NCI-H146 (cell line): ENCODE measurements at regions not wholly inside any gene's neighbourhood (a gene's known extent, or its start where the extent isn't known, plus 50 kb on each side); places are given as distances from the start of the nearest gene placed in this dataset.
"Not testable (repeated sequence)": the region's sequence is repeated elsewhere in the genome, so short reads cannot be mapped to it uniquely, and the experiment has no call there.

ENCODE experiments used
- DNase-seq: peaks from one replicate; lab custom pipeline; 2025; lab: John Stamatoyannopoulos, UW

DNA sequence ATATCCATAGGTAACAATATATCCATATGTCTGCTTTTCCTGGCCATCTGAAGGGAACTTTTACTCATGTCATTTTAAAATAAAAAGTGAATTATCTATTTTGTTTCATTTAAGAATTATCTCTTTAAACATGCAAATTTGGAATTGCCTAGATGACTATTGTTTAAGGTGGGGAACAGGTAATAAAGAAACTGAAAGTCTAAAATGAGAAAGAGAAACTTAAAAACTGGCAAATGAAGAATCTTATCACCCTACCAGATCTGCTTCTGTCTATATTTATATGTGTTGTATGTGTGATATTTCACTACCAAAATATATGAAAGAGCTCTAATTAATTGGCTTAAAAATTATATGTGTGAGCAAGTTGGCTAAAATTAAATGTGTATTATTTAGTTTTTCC lies 243.2 kb upstream of the KCNH7 start:
- DNase-seq, result no peak

DNA sequence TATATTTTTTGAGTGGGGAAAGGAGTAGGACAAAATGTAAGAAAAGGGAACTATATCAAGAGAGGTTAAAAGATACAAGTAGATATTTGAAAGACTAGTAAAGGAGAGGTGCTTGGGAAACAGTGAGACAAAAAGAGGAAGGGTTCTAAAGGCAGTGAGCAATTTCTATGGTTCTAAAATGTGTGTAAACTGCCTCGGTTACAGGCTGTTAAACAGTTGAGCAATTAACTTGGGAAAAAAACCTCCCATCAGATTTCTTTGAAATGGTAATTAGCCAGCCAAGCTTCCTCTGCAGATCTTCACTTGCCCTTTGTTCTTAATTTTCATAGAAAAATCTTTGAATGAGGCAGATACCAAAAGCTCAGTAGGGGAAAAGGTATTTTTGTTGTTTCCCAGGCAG lies 238.7 kb upstream of the KCNH7 start:
- DNase-seq, result peak; percentile 8

DNA sequence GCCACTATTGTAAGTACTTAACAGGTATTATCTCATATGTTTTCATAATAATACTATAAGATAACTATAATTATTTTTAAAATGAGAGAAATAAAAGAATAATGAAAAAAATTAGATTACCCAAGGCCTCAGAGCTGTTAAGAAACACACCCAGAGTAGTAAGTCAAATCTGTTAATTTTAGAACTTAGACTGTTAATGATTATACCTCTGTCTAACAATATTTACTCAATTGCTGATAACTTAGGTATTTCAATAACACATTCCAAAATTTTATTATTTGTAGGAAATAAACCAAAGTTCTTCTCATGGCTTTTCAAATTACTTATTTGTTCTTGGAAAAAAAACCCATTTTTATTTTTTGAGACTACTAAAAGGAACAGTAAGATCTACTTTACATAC lies 227.5 kb upstream of the KCNH7 start:
- DNase-seq, result no peak

DNA sequence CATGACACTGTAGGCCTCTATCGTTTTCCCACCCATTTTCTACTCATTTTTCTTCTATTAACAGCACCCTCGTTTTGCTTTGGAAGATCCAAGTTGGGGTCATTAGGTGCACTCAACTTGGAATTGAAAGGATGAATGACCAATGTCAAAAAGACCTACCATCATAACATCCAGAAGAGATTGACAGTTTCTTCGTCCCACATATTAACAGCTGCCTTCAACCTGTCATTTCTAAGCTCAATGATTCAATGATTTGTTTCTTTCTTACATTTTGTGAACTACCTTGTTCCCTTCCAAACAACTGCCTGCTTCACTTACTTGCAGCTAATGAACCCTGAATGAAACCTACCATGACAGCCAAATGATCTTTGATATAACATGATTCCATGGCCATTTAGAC lies 224.0 kb upstream of the KCNH7 start:
- DNase-seq, result no peak

DNA sequence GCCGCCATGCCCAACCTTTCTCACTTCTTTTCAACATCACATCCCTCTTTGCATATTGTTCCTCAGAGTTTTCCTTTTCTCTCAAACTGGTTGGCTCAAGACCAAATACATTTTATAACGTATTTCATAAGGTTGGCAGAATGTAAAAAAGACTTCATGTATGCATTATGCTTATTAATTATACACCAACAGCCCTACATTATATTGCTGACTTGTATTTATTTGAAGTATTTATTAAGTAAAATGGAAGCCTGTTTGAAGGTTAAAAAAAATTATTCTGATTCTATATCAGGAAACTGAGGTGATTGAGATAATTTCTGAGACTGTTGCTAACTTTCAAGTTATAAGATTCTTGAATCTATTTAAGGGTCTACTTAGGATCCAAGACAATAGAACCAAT lies 208.0 kb upstream of the KCNH7 start:
- DNase-seq, result no peak

DNA sequence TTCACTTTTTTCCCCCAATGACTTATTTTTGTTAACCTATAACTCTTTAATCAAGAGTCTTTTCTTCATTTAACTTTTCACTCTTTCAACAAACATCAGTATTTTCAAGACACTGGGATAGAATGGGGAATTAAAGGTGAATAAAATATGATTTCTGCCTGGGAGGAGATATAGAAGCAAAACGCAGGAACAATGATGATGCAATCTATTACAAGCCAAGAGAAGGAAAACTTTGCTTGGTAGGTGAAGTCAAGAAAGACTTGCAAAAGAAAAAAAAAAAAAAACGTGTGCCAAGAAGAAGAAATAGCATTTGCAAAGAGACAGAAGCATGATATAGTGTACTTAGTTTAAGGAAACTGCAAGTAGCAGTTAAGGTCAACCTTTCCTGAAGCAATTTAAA lies 207.3 kb upstream of the KCNH7 start:
- no peak for DNase-seq

DNA sequence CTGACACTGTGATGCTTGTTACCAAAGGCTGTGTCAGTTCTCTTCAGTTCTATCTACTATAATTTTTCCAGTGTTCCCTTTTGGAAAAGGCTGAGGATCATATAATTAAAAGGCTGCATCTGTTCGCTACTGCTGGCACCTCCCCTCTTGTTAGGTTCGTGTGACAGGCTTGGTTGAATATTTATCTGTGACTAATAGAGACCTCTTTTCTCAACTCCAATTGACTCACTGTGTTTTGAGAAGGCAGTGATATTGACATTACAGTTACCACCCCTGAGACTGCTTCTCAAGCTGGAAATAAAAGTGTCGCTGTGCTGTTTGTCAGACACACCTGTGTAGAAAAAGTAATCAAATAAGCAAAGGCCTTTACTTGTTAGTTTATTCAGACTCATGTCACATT lies 205.5 kb upstream of the KCNH7 start:
- peak; percentile 30 for DNase-seq

DNA sequence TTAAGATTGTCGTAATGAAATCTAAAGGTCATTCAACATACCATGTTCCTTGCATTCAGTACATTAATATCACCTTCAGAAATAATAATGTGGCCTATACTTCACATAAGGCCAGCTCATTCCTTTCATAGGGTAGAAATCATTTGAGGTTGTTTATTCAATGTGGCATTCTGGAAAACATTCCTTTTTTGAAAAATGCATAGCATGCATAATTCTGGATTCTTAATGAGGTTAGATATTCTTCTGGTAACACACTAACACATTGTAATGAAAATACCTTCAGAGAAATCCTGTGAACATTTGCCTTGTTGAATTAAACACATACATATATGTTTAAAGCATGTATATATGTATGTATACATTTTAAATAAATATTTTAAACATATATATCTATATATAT lies 204.6 kb upstream of the KCNH7 start:
- no peak for DNase-seq

DNA sequence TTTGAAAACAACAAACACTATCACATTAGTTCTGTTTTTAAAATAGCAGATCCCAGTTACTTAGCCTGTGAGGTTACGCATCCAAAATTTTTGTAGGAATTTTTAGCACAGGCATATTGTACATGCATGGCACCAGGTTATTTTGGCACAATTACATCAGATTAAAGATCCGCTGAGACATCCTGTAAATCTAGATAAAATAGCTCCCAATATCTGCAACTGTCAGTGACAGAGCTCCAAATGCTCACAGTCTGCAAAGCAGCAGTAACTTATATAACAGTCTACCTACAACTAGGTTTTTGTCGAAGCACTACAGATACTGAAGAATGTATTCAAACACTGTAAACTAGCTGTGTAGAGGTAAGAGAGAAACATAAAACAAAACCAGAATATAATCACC lies 200.7 kb upstream of the KCNH7 start:
- no peak for DNase-seq

DNA sequence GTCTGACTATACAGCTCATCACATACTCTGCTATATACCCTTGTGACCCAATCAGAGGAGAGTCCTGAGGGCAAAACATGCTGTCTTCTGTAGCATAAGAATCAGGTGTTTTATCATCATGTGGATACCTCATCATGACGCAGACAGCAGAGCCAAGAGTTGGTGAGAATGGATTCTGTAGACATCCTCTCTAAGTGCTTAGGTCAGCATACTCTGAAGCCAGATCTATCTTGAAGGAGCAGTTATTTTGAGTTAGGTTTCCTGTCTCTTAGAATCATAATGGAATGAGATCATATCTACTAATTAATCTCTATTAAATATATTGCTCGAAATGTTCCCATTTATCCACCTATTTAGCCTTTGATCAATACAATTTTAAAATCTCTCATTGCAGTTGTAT lies 190.2 kb upstream of the KCNH7 start:
- DNase-seq, result no peak

DNA sequence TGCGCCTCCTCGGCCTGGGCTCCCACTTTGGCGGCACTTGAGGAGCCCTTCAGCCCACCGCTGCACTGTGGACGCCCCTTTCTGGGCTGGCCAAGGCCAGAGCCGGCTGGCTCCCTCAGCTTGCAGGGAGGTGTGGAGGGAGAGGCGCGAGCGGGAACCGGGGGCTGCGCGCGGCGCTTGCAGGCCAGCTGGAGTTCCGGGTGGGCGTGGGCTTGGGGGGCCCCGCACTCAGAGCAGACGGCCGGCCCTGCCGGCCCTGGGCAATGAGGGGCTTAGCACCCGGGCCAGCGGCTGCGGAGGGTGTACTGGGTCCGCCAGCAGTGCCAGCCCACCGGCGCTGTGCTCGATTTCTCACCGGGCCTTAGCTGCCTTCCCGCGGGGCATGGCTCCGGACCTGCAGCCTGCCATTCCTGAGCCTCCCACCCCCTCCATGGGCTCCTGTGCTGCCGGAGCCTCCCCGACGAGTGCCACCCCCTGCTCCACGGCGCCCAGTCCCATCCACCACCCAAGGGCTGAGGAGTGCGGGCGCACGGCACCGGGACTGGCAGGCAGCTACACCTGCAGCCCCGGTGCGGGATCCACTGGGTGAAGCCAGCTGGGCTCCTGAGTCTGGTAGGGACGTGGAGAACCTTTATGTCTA lies 187.7 kb upstream of the KCNH7 start:
- not testable (repeated sequence) for DNase-seq

DNA sequence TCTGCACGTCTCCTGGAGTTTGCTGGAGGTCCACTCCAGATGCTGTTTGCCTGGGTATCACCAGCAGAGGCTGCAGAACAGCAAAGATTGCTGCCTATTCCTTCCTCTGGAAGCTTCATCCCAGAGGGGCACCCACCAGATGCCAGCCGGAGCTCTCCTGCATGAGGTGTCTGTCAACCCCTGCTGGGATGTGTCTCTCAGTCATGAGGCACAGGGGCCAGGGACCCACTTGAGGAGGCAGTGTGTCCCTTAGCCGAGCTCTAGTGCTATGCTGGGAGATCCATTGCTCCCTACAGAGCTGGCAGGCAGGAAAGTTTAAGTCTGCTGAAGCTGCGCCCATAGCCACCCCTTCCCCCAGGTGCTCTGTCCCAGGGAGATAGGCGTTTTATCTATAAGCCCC lies 178.3 kb upstream of the KCNH7 start:
- not testable (repeated sequence) for DNase-seq

DNA sequence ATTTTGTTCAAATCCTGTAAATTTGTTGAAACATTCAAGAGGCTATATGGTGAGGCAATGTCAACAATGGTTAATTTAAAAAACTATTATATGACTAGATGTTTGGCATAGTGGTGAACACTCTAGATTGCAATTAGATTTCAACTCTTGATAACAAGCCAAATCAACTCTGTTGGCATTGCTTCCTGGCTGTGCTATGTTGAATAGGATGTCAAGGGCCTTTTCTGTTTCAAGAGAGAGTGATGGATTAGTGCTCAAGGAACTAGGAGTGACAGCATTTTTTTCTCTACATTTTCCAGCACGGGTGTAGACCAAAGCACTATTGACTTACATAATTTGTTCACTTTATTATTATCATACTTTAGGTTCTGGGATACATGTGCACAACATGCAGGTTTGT lies 172.4 kb upstream of the KCNH7 start:
- no peak for DNase-seq

DNA sequence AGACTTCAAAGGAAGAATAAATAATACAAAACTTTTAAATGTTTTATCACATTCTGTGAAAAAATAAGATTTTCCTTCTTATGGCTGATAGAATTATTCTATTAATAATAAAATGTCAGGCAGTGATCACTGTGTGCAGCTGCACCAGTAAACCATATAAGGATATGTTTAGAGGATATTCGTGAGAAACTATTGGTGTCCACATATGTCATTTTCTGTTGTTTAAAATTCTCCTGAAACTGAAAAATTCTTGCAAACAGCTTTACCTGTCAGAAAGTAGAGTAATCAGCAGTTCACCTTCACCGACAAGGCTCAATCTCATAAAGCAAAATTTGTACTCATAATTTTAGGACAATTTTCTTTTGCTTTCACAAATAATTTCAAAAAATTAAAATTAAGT lies 170.1 kb upstream of the KCNH7 start:
- no peak for DNase-seq

DNA sequence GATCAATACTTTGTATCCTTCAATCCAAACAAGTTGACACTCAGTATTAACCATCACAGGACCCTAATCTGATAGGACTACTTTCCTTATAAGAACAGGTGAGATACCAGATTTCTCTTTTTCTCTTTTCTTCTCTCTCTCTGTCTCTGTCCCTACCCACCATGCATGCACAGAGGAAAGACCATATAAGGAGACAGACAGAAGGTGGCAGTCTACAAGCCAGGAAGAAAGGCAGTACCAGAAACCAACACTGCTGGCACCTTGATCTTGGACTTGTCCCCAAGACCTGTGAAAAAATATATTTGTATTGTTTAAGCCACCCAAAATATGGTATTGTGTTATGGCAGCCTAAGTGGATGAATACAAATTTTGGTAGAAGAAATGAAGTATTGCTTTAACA lies 156.2 kb upstream of the KCNH7 start:
- no peak for DNase-seq

DNA sequence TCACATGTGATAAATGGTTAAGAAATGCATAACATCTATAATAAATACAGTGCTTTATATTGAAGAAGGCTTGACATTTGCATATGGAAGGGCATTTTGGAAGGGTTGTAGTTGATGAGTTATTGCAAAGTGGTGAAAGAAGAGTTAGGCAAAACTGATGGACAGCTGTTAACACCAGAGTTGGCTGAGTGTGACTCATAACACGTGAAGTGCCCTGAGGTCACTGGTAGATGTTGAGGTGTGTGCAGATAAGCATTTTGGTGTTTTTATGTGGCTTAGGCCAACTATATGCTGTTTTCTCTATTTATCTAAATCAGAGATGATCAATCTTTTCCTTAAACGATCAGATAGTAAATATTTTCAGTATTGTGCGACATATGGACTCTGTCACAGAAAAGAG lies 154.3 kb upstream of the KCNH7 start:
- no peak for DNase-seq

DNA sequence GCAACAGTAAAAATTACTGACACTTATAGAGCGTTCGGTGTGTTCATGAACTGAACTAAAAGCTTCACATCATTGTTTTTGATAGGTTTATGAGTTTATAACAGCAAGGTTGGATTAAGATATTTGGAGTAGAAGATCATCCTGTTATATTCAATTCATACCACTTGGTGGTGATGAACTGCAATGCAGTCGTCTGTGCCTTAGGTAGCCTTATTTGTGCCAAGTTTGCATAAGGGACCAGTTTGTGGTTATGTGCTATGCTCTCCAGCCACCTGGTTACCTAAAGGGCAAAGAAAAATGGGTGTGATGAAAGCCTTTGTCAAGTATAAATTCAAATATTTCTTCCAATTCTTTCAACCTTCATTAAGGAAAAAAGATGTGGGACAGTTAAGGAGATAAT lies 150.9 kb upstream of the KCNH7 start:
- peak; percentile 9 for DNase-seq

DNA sequence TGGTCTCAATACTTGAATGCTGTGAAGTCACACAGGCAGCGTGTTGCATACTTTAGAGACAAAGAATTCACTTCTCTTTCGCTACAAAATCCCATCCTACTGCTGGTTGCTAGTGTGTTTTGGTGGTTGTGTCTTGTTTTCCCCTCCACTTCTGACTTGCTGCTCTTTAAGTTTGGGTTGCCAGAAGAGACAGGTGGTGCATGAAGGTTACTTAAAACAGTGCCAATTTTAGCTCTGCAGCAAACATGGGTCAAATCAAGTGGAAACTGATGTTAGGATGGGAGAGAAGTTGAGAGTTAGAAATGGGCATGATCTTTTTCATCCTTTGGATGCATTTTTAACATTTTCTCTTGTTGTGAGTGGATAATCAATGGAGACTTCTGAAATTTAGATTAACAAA lies 136.2 kb upstream of the KCNH7 start:
- no peak for DNase-seq

DNA sequence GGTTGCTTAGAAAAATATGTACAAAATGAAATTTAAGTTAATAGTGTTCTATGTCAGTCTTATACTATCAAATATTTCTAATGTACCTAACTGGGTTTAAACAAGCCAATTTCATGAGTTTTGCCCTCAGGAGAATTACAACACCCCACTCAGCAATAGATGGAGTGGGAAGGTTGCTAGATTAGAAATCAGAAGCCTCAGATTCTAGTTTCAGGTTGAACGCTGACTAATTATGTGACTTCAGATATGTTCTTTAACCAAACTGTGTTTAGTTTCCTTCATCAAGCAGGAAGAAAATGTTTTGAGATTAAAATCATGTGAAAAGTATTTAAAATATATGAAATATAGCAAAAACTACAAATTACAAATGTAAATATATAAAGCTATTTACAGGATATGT lies 133.8 kb upstream of the KCNH7 start:
- no peak for DNase-seq

DNA sequence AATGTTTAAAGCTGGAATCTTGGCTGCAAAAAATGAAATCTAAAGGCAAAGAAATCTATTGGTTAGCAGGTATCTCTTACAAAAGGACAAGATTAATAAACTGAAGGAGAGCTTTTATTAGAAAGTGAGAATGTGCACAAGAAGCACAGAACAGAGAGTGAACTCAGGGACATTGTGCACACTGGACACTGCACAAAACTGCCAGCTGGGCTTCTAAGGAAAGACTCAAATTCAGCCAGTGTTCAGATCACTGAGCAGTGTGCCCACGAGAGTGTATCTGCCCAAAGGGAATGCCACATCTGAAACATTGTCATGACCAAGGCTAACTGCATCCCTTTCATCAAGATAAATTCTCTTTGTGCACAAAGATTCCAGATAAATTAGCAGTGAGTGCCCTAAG lies 129.7 kb upstream of the KCNH7 start:
- DNase-seq, result no peak

DNA sequence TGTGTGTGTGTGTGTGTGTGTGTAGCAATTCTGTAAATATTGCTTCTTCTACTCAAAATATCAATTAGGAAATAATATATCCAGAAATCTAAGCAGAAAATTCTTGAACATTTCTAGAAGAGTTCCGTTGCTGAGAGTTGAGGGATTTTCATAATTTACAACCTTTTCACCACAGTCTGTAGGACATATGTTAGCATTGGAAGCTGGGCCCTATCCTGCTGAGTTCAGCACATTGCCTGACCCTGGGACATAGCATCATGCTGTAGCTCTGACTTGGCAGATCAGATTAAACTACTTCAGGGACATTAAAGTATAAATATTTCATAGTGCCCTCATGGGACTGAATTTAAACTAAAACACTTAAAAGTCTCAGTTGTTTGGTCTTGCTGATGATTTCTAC lies 129.2 kb upstream of the KCNH7 start:
- no peak for DNase-seq

DNA sequence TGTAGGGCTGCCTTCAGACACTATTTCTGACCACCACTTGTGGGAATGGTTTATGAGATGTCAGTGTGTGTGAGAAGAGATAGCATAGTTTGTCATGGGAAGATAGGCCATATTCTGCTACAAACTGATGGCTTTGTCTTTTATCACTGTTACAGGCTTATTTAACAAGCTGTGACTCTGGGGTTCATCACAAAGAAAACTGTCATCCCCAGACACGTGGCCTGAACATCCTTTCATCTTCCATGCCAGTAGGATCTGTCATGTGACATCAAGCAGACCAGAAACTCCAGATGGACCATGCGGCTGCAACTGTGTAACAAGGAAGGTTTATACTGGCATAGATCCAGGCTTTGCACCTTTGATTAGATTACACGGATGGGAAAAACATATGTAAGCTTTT lies 128.6 kb upstream of the KCNH7 start:
- no peak for DNase-seq

DNA sequence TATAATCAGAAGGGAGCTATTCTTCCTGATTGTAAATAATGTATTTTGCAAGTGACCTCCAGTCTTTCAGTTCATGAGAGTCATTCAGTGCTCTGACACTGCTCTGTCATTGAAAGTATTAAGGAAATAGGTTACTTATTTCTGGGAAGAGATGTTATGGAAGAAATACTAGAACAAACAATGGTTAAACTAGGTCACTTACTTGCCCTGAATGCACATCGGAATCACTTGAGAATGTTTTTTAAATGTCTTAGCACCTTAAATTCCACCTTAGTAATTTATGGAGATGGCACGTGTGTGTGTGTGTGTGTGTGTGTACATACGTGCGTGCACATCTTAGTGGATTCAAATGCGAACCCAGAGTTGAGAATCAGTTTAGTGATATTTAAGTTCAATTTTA lies 126.6 kb upstream of the KCNH7 start:
- DNase-seq, result no peak

DNA sequence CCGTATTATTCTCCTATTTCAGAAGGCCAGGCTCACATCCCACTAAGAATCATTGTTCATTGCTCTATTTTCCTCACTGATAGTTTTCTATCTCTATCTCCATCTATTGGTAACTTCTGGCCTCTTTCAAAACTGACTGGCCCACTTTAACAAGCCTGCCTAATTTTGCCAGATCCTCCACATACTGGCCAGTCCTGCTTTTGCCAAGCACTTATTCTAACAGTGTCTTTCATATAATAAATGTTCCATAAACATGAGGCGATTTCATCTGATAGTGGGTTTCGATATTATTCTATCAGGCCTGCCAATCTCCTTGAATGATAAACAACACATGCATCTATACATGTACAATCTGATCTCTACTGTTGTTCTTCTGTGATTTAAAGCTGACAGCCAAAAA lies 125.9 kb upstream of the KCNH7 start:
- DNase-seq, result no peak

DNA sequence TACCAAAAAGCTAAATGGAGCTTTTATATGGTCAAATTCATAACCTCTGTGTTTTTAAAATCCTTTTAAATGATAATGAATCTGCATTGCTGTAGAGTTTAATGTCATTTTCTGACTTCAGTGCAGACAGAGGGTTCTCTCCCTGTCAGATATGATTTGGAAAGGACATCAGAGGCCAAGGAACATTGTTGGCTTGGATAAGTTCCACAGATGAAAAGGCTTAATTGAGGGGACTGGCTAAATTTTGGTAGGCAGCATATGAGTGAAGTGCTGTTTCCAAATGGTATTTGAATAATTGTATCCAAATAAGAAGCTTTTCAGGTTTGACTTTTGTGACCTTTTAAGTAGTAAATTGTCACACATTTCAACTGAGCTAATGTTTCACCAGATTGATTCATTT lies 124.6 kb upstream of the KCNH7 start:
- DNase-seq, result no peak
